ENCODE measurements at regions not wholly inside any gene's neighbourhood (a gene's known extent, or its start where the extent isn't known, plus 50 kb on each side); places are given as distances from the start of the nearest gene placed in this dataset.

DNA sequence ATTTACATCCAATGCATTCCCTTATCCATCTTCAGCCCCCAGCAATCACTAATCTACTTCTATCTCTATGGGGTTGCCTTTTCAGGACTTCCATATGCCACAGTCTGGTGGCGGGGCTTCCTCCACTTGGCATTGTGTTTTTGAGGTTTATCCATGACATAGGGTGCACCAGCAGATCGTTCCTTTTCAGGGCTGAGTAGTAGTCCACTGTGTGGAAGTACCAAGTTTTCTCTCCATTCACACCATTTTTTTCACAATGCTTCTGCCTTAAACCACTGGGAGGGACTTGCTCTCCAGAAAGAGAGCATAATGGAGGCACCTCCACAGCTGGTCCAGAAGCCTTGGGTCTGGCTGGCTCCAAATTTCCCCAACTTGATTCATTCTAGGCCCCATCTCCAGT, 144.0 kb upstream of the IQSEC1 start:
- TF ChIP-seq, protein P1, sequence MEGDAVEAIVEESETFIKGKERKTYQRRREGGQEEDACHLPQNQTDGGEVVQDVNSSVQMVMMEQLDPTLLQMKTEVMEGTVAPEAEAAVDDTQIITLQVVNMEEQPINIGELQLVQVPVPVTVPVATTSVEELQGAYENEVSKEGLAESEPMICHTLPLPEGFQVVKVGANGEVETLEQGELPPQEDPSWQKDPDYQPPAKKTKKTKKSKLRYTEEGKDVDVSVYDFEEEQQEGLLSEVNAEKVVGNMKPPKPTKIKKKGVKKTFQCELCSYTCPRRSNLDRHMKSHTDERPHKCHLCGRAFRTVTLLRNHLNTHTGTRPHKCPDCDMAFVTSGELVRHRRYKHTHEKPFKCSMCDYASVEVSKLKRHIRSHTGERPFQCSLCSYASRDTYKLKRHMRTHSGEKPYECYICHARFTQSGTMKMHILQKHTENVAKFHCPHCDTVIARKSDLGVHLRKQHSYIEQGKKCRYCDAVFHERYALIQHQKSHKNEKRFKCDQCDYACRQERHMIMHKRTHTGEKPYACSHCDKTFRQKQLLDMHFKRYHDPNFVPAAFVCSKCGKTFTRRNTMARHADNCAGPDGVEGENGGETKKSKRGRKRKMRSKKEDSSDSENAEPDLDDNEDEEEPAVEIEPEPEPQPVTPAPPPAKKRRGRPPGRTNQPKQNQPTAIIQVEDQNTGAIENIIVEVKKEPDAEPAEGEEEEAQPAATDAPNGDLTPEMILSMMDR (conservative IDR thresholded peaks at IDR 0.05; ENCODE audit: low read length): no peak
- TF ChIP-seq EZH2phosphoT487 (IDR thresholded peaks at IDR 0.05; ENCODE audit: borderline replicate concordance, low read depth, low read length): no peak

Data from OCI-LY7 (cell line).